SK-N-DZ (cell line): ENCODE measurements at regions not wholly inside any gene's neighbourhood (a gene's known extent, or its start where the extent isn't known, plus 50 kb on each side); places are given as distances from the start of the nearest gene placed in this dataset.
"Not testable (repeated sequence)": the region's sequence is repeated elsewhere in the genome, so short reads cannot be mapped to it uniquely, and the experiment has no call there.

ENCODE experiments used
- DNase-seq: peaks from one replicate; pipeline ENCODE4 v3.0.0-alpha.2; 2015; ENCODE audit warnings: low spot score

GRCh38 chr6:139904568-139904967 lies 530.1 kb upstream of the CITED2 start:
- DNase-seq, result no peak

GRCh38 chr6:139904158-139904533 lies 529.7 kb upstream of the CITED2 start:
- no peak for DNase-seq

- no peak for DNase-seq
These were observed 529.1 kb upstream of the CITED2 start for GRCh38 chr6:139903411-139904157.

GRCh38 chr6:139895205-139895793 lies 520.9 kb upstream of the CITED2 start:
- DNase-seq, result no peak

- no peak for DNase-seq
These were observed 519.8 kb upstream of the CITED2 start for GRCh38 chr6:139894271-139894670.

- DNase-seq, result no peak
These were observed 517.0 kb upstream of the CITED2 start for GRCh38 chr6:139891471-139891870.

- DNase-seq, result no peak
These were observed 514.3 kb upstream of the CITED2 start for GRCh38 chr6:139888681-139889122.

GRCh38 chr6:139887275-139887674 lies 512.8 kb upstream of the CITED2 start:
- DNase-seq, result no peak

- no peak for DNase-seq
These were observed 511.9 kb upstream of the CITED2 start for GRCh38 chr6:139886396-139886795.

GRCh38 chr6:139885909-139886308 lies 511.5 kb upstream of the CITED2 start:
- DNase-seq, result no peak

- no peak for DNase-seq
These were observed 509.3 kb upstream of the CITED2 start for GRCh38 chr6:139883776-139884175.

- no peak for DNase-seq
These were observed 508.7 kb upstream of the CITED2 start for GRCh38 chr6:139882977-139883728.

GRCh38 chr6:139882234-139882633 lies 507.8 kb upstream of the CITED2 start:
- DNase-seq, result no peak

- peak; percentile 50 for DNase-seq
These were observed 507.3 kb upstream of the CITED2 start for GRCh38 chr6:139881728-139882211.

- no peak for DNase-seq
These were observed 506.8 kb upstream of the CITED2 start for GRCh38 chr6:139881236-139881635.

- DNase-seq, result no peak
These were observed 505.4 kb upstream of the CITED2 start for GRCh38 chr6:139879823-139880356.

GRCh38 chr6:139879241-139879640 lies 504.8 kb upstream of the CITED2 start:
- DNase-seq, result not testable (repeated sequence)

- no peak for DNase-seq
These were observed 503.5 kb upstream of the CITED2 start for GRCh38 chr6:139877828-139878405.

GRCh38 chr6:139872665-139873064 lies 498.2 kb upstream of the CITED2 start:
- no peak for DNase-seq

- DNase-seq, result no peak
These were observed 497.5 kb upstream of the CITED2 start for GRCh38 chr6:139871803-139872510.

GRCh38 chr6:139871165-139871710 lies 496.8 kb upstream of the CITED2 start:
- DNase-seq, result no peak
